Esophagus muscularis mucosa (tissue), 4 donors: ENCODE measurements at regions not wholly inside any gene's neighbourhood (a gene's known extent, or its start where the extent isn't known, plus 50 kb on each side); places are given as distances from the start of the nearest gene placed in this dataset.

Experiments
- DNase-seq: peaks from one replicate; pipeline ENCODE4 v3.0.0-alpha.2; 2017; ENCODE audit errors: extremely low spot score
- H3K27ac ChIP-seq, 4 donors: fragments of 200-600 bp; sonication (generic); replicated peaks in 1 of 4; 1 replicate in 3 of 4; 2 replicates in 1 of 4; pipeline ENCODE4 v1.5.1; 2016 to 2019; ENCODE audit warnings: mild to moderate bottlenecking in 1 of 4
- H3K27me3 ChIP-seq, 4 donors: fragments of 200-600 bp; sonication (generic); one replicate each; pipeline versions ENCODE4 v1.5.1 to v1.6.0; 2016 to 2019
- H3K36me3 ChIP-seq, 4 donors: fragments of 200-600 bp; sonication (generic); one replicate each; pipeline ENCODE4 v1.5.1; 2016 to 2019
- H3K4me1 ChIP-seq, 4 donors: fragments of 200-600 bp; sonication (generic); one replicate each; pipeline ENCODE4 v1.5.1; 2016 to 2019
- H3K4me3 ChIP-seq, 4 donors: fragments of 200-600 bp; sonication (generic); 1 replicate in 2 of 4; 2 replicates in 2 of 4; pipeline ENCODE4 v1.5.1; 2016 to 2019; ENCODE audit warnings: mild to moderate bottlenecking in 4 of 4, moderate library complexity in 1 of 4
- H3K9me3 ChIP-seq, 4 donors: fragments of 200-600 bp; sonication (generic); 1 replicate in 3 of 4; 2 replicates in 1 of 4; pipeline ENCODE4 v1.5.1; 2016 to 2019
- CTCF ChIP-seq, 3 experiments: fragments of 200-600 bp in 2 of 3; fragments of 450-650 bp in 1 of 3; sonication (generic) in 2 of 3; IDR thresholded peaks; one replicate each; pipeline ENCODE4 v1.5.1; 2017 to 2019; ENCODE audit warnings: antibody characterized with exemption in 3 of 3, mild to moderate bottlenecking in 2 of 3, moderate library complexity in 1 of 3
- EP300 ChIP-seq: sonication (generic); formaldehyde crosslinking; IDR thresholded peaks from one replicate; pipeline ENCODE4 v1.6.1; 2017; ENCODE audit warnings: antibody characterized with exemption
- POLR2A ChIP-seq: fragments of 450-650 bp; IDR thresholded peaks from one replicate; pipeline ENCODE4 v1.6.1; 2017; ENCODE audit warnings: antibody characterized with exemption, moderate library complexity, mild to moderate bottlenecking, low read depth
- POLR2AphosphoS5 ChIP-seq, 2 donors: sonication (generic); formaldehyde crosslinking; IDR thresholded peaks; one replicate each; pipeline ENCODE4 v1.6.1; 2017; ENCODE audit warnings: antibody characterized with exemption in 2 of 2
- WGBS: methylation state at CpG from one replicate; pipeline ENCODE4 v1.1.5; 2018; 5-methylcytosine and 5-hydroxymethylcytosine counted together
- intact Hi-C: fragments of 100-400 bp; cut with DNase I; formaldehyde crosslinking; loops from one replicate; pipeline ENCODE4 v1.15.1; 2023

GRCh38 chr3:20701641-20702040 is 515.6 kb upstream of the SGO1 start:
- no peak overlapping the region for H3K27ac ChIP-seq
- 67% methylated on average over 1 of the region's 1 CpG for WGBS
- DNase-seq = no peak
- no peak overlapping the region for H3K4me3 ChIP-seq
- no peaks in the 10 kb centered on the region for H3K36me3 ChIP-seq
- TF ChIP-seq CTCF (IDR thresholded peaks at IDR 0.05) (no peak), POLR2A (no peak), POLR2AphosphoS5 (IDR thresholded peaks at IDR 0.05) (no peak), EP300 (no peak)
- no peaks in the 10 kb centered on the region for H3K27me3 ChIP-seq
- intact Hi-C loops = no loop called here
- H3K4me1 ChIP-seq = no peaks in the 10 kb centered on the region
- H3K9me3 ChIP-seq = no peaks in the 10 kb centered on the region

- H3K4me1 ChIP-seq = no peaks in the 10 kb centered on the region
- no peak overlapping the region for H3K27ac ChIP-seq
- intact Hi-C loops = no loop called here
- WGBS = 87% methylated on average over 2 of the region's 2 CpGs
- no peak overlapping the region for H3K4me3 ChIP-seq
- TF ChIP-seq CTCF (IDR thresholded peaks at IDR 0.05) (no peak), EP300 (no peak), POLR2AphosphoS5 (IDR thresholded peaks at IDR 0.05) (no peak), POLR2A (no peak)
- H3K36me3 ChIP-seq = no peaks in the 10 kb centered on the region
- H3K9me3 ChIP-seq = no peaks in the 10 kb centered on the region
- H3K27me3 ChIP-seq = no peaks in the 10 kb centered on the region
- no peak for DNase-seq
These were observed 514.7 kb upstream of the SGO1 start for GRCh38 chr3:20700714-20701113.

GRCh38 chr3:20698896-20699295 is 512.9 kb upstream of the SGO1 start:
- 87% methylated on average over 5 of the region's 5 CpGs for WGBS
- Histone ChIP-seq H3K4me3 (no peak overlapping the region), H3K36me3 (no peaks in the 10 kb centered on the region), H3K9me3 (no peaks in the 10 kb centered on the region), H3K4me1 (no peaks in the 10 kb centered on the region), H3K27me3 (no peaks in the 10 kb centered on the region), H3K27ac (no peak overlapping the region)
- intact Hi-C loops = no loop called here
- no peak for DNase-seq
- TF ChIP-seq POLR2A (no peak), POLR2AphosphoS5 (IDR thresholded peaks at IDR 0.05) (no peak), EP300 (no peak), CTCF (IDR thresholded peaks at IDR 0.05) (no peak)

GRCh38 chr3:20696388-20697150 is 510.6 kb upstream of the SGO1 start:
- no peak overlapping the region for H3K4me3 ChIP-seq

More at GRCh38 chr3:20696388-20697150, 510.6 kb upstream of the SGO1 start:
- TF ChIP-seq EP300 = no peak
- TF ChIP-seq CTCF (IDR thresholded peaks at IDR 0.05) = no peak
- no peak for TF ChIP-seq POLR2AphosphoS5 (IDR thresholded peaks at IDR 0.05)
- TF ChIP-seq POLR2A = no peak
- Histone ChIP-seq H3K36me3 (no peaks in the 10 kb centered on the region), H3K27me3 (no peaks in the 10 kb centered on the region), H3K27ac (no peak overlapping the region), H3K4me1 (no peaks in the 10 kb centered on the region), H3K9me3 (no peaks in the 10 kb centered on the region)
- no peak for DNase-seq
- intact Hi-C loops = no loop called here
- 70% methylated on average over 4 of the region's 4 CpGs for WGBS
